GM21723 (cell line): ENCODE measurements at regions not wholly inside any gene's neighbourhood (a gene's known extent, or its start where the extent isn't known, plus 50 kb on each side); places are given as distances from the start of the nearest gene placed in this dataset.

Source experiments
- ATAC-seq: cut with Tn5 transposase; IDR thresholded peaks from one replicate; pipeline ENCODE4 v1.9.1; 2021; ENCODE audit warnings: mild to moderate bottlenecking, moderate library complexity; ENCODE audit not compliant: unreplicated experiment

- ATAC-seq, result no peak
Observed at GRCh38 chr10:43772171-43772570, 123.5 kb upstream of the ZNF32 start.

- no peak for ATAC-seq
Observed at GRCh38 chr10:43771675-43772074, 123.0 kb upstream of the ZNF32 start.

- ATAC-seq, result no peak
Observed at GRCh38 chr10:43765516-43765915, 116.8 kb upstream of the ZNF32 start.

- no peak for ATAC-seq
Observed at GRCh38 chr10:43763846-43764245, 115.2 kb upstream of the ZNF32 start.

GRCh38 chr10:43760514-43760913 lies 111.8 kb upstream of the ZNF32 start:
- ATAC-seq, result no peak

GRCh38 chr10:43759216-43759615 lies 110.5 kb upstream of the ZNF32 start:
- ATAC-seq, result no peak

- ATAC-seq, result no peak
Observed at GRCh38 chr10:43756341-43756740, 107.7 kb upstream of the ZNF32 start.

- ATAC-seq, result no peak
Observed at GRCh38 chr10:43754569-43755260, 106.0 kb upstream of the ZNF32 start.

- ATAC-seq, result no peak
Observed at GRCh38 chr10:43753397-43754061, 104.8 kb upstream of the ZNF32 start.

- no peak for ATAC-seq
Observed at GRCh38 chr10:43752682-43753081, 104.0 kb upstream of the ZNF32 start.

GRCh38 chr10:43751646-43752045 lies 103.0 kb upstream of the ZNF32 start:
- ATAC-seq, result no peak

- no peak for ATAC-seq
Observed at GRCh38 chr10:43749940-43750552, 101.4 kb upstream of the ZNF32 start.

- no peak for ATAC-seq
Observed at GRCh38 chr10:43749145-43749576, 100.5 kb upstream of the ZNF32 start.

GRCh38 chr10:43748560-43748959 lies 99.9 kb upstream of the ZNF32 start:
- no peak for ATAC-seq

GRCh38 chr10:43746906-43747305 lies 98.2 kb upstream of the ZNF32 start:
- no peak for ATAC-seq

- no peak for ATAC-seq
Observed at GRCh38 chr10:43739161-43739560, 90.5 kb upstream of the ZNF32 start.

- ATAC-seq, result no peak
Observed at GRCh38 chr10:43737003-43737402, 88.3 kb upstream of the ZNF32 start.

GRCh38 chr10:43735907-43736306 lies 87.2 kb upstream of the ZNF32 start:
- no peak for ATAC-seq

GRCh38 chr10:43734716-43735115 lies 86.0 kb upstream of the ZNF32 start:
- no peak for ATAC-seq

- no peak for ATAC-seq
Observed at GRCh38 chr10:43731486-43731885, 82.8 kb upstream of the ZNF32 start.

- no peak for ATAC-seq
Observed at GRCh38 chr10:43728425-43728824, 79.7 kb upstream of the ZNF32 start.

GRCh38 chr10:43727935-43728334 lies 79.3 kb upstream of the ZNF32 start:
- ATAC-seq, result no peak
